ENCODE measurements at regions not wholly inside any gene's neighbourhood (a gene's known extent, or its start where the extent isn't known, plus 50 kb on each side); places are given as distances from the start of the nearest gene placed in this dataset.

DNA sequence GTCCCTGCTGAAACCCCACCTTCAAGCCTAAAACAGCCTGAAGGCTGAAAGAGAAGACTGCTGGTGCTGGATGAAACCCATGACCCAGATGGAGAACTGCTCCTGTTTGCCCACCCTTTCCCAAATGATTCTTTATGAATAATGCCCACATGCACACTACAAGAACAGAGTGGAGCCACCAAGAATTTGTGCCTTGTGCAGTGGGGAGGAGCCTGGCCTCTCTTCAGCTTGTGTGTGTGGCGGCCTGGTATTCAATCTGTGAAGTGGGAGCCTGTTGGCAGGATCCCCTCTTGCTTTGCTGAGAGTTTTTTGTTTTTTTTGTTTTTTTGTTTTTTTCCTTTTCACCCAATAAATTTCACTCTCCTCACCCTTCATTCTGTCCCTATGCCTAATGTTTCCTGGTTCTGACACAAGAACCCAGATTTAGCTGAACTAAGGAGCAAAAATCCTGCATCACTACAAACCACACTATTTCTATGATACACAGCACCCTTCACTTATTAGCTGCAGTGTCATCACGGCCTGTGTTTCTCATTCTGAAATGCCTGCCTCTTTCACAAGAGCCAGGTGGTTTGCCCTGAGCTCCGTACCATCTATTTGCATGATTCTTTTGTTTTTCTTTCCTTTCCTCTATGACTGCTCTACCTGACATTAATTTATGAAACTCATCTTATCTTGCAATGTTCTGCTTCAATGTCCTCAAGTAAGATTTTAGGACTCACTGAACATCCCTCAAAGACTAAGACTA lies 585.5 kb upstream of the ATXN7L3B start:
- TF ChIP-seq EZH2 (IDR thresholded peaks at IDR 0.05; ENCODE audit: borderline replicate concordance): no peak
- TF ChIP-seq CTCF (IDR thresholded peaks at IDR 0.05; ENCODE audit: poor library complexity): no peak

Measured in hepatocyte (in vitro differentiated cells).